ENCODE measurements at regions not wholly inside any gene's neighbourhood (a gene's known extent, or its start where the extent isn't known, plus 50 kb on each side); places are given as distances from the start of the nearest gene placed in this dataset.

- TF ChIP-seq CTCF (IDR thresholded peaks at IDR 0.05) (no peak), POLR2A (IDR thresholded peaks at IDR 0.05) (no peak)
These were observed 770.3 kb downstream of the KCTD16 start for GRCh38 chr5:144941004-144941403.
